IPS-20b (cell line): ENCODE measurements at regions not wholly inside any gene's neighbourhood (a gene's known extent, or its start where the extent isn't known, plus 50 kb on each side); places are given as distances from the start of the nearest gene placed in this dataset.
"Not testable (repeated sequence)": the region's sequence is repeated elsewhere in the genome, so short reads cannot be mapped to it uniquely, and the experiment has no call there.

Experiments used
- H3K27ac ChIP-seq: one replicate; pipeline ENCODE4 v1.5.1; 2013; ENCODE audit warnings: low read length
- H3K27me3 ChIP-seq: 2 replicates; pipeline ENCODE4 v1.6.1; 2013; ENCODE audit warnings: mild to moderate bottlenecking, low read length, inconsistent platforms; ENCODE audit not compliant: insufficient read depth
- H3K36me3 ChIP-seq: 2 replicates; pipeline ENCODE4 v1.6.1; 2013; ENCODE audit warnings: low read depth, mild to moderate bottlenecking, inconsistent platforms, low read length, moderate library complexity; ENCODE audit not compliant: insufficient read depth
- H3K4me1 ChIP-seq: 2 replicates; pipeline ENCODE4 v1.6.1; 2013; ENCODE audit warnings: mild to moderate bottlenecking, control low read depth, inconsistent platforms, low read length, moderate library complexity; ENCODE audit not compliant: insufficient read depth
- H3K4me3 ChIP-seq: 2 replicates; pipeline ENCODE4 v1.5.1; 2013; ENCODE audit warnings: mild to moderate bottlenecking, low read length, inconsistent platforms
- H3K9ac ChIP-seq: 2 replicates; pipeline ENCODE4 v1.6.1; 2013; ENCODE audit warnings: low read depth, mild to moderate bottlenecking, inconsistent platforms, low read length, moderate library complexity
- H3K9me3 ChIP-seq: 2 replicates; pipeline ENCODE4 v1.6.1; 2013; ENCODE audit warnings: mild to moderate bottlenecking, low read depth, low read length, inconsistent platforms; ENCODE audit not compliant: insufficient read depth

DNA sequence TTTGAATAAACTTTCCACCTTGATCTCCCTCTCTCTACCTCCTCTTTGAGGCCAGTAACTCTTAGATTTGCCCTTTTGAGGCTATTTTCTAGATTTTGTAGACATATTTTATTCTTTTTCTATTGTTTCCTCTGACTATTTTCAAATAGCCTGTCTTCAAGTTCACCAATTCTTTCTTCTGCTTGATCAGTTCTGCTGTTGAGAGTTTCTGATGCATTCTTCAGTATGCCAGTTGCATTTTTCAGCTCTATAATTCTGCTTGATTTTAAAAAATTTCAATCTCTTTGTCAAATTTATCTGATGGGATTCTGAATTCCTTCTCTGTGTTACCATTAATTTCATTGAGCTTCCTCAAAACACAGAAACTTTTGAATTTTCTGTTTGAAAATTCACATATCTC, 257.5 kb downstream of the HAPSTR1 start:
- no peaks in the 10 kb centered on the region for H3K4me1 ChIP-seq
- H3K9me3 ChIP-seq: no peaks in the 10 kb centered on the region
- no peaks in the 10 kb centered on the region for H3K36me3 ChIP-seq
- no peak overlapping the region for H3K9ac ChIP-seq
- no peak overlapping the region for H3K27ac ChIP-seq
- H3K4me3 ChIP-seq: no peak overlapping the region
- no peaks in the 10 kb centered on the region for H3K27me3 ChIP-seq

- H3K9me3 ChIP-seq, H3K4me1 ChIP-seq, H3K36me3 ChIP-seq, H3K27me3 ChIP-seq, H3K27ac ChIP-seq, H3K9ac ChIP-seq, H3K4me3 ChIP-seq: not testable (repeated sequence)
These were observed 258.0 kb downstream of the HAPSTR1 start for GRCh38 chr16:9349373-9349960.

- not testable (repeated sequence) for H3K27ac ChIP-seq, H3K9me3 ChIP-seq, H3K27me3 ChIP-seq, H3K4me1 ChIP-seq, H3K4me3 ChIP-seq, H3K9ac ChIP-seq, H3K36me3 ChIP-seq
These were observed 258.8 kb downstream of the HAPSTR1 start for GRCh38 chr16:9350119-9350799.

DNA sequence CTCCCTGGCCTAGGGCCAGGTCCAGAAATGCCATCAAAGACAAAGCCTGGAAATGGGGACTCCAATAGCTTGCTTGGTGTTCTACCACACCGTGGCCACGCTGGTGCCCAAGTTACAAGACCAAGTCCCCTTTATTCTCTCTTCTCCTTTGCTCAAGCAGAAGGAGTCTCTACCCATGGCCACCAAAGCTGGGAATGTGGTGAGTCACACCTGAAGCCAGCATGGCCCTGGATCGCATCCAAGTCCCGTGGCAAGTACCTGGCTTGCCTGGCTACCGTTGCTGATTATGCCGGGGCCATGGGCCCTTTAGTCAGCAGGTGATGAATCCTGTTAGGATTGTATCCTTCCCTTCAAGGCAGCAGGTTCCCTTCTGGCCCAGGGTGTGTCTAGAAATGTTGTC, 260.0 kb downstream of the HAPSTR1 start:
- Histone ChIP-seq H3K36me3 (no peaks in the 10 kb centered on the region), H3K27ac (no peak overlapping the region), H3K27me3 (no peaks in the 10 kb centered on the region), H3K4me1 (no peaks in the 10 kb centered on the region), H3K4me3 (no peak overlapping the region), H3K9ac (no peak overlapping the region), H3K9me3 (0 out of 2 replicates have a peak, but pooled peaks cover 7% of the 10 kb centered on the region)

DNA sequence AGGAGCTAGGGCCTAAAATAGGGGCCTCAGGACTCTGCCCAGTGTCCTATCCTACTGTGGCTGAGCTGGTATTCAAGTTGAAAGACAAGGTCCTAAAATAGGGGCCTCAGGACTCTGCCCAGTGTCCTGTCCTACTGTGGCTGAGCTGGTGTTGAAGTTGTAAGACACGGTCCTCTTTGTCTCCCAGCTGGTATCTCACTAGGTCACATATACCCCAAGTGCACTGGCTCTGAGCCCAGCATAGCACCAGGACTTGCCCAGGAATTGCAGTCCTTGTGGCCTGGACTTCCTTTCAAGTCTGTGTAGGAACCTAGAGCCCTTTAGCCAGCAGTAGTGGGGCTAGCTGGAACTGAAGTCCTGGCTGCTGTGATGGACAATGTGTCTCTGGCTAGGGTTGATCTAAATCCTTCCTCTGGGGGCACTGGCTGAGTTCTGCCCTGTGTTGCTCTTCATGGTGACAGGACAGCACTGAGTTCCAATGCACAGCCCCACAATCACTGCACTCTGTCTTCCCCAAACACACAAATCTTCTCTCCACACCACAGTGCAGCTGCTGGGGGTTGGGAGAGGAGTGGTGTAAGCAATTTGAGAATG, 260.5 kb downstream of the HAPSTR1 start:
- H3K27me3 ChIP-seq: no peaks in the 10 kb centered on the region
- no peak overlapping the region for H3K27ac ChIP-seq
- no peaks in the 10 kb centered on the region for H3K4me1 ChIP-seq
- H3K9me3 ChIP-seq: 0 out of 2 replicates have a peak, but pooled peaks cover 7% of the 10 kb centered on the region
- H3K4me3 ChIP-seq: no peak overlapping the region
- no peaks in the 10 kb centered on the region for H3K36me3 ChIP-seq
- H3K9ac ChIP-seq: no peak overlapping the region

- Histone ChIP-seq H3K4me3 (no peak overlapping the region), H3K9me3 (peaks cover 16% of the 10 kb centered on the region; the same call in 1 of the 2 replicates), H3K9ac (no peak overlapping the region), H3K27me3 (no peaks in the 10 kb centered on the region), H3K36me3 (no peaks in the 10 kb centered on the region), H3K27ac (no peak overlapping the region), H3K4me1 (no peaks in the 10 kb centered on the region)
These were observed 266.4 kb downstream of the HAPSTR1 start for GRCh38 chr16:9357829-9358228.

GRCh38 chr16:9360075-9360474, 268.6 kb downstream of the HAPSTR1 start:
- H3K36me3 ChIP-seq: no peaks in the 10 kb centered on the region
- no peaks in the 10 kb centered on the region for H3K27me3 ChIP-seq
- H3K27ac ChIP-seq: no peak overlapping the region
- no peak overlapping the region for H3K4me3 ChIP-seq
- H3K9me3 ChIP-seq: peaks cover 14% of the 10 kb centered on the region; the same call in 1 of the 2 replicates
- H3K4me1 ChIP-seq: no peaks in the 10 kb centered on the region
- no peak overlapping the region for H3K9ac ChIP-seq

- H3K27me3 ChIP-seq: no peaks in the 10 kb centered on the region
- H3K4me3 ChIP-seq: no peak overlapping the region
These were observed 270.6 kb downstream of the HAPSTR1 start for GRCh38 chr16:9362050-9362449.

DNA sequence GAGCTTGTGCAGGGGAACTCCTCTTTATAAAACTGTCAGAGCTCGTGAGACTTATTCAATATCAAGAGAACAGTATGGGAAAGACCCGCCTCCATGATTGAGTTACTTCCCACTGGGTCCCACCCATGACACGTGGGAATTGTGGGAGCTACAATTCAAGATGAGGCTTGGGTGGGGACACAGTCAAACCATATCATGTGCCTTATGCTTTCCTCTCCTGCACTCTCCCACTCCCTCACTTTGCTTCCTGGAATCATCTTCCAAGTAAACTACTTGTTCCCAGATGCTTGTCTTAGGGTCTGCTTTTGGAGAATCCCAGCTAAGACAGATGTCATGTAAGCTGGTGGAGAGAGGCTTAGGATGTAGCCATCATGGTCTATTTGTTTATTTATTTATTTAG, 271.2 kb downstream of the HAPSTR1 start:
- Histone ChIP-seq H3K9ac (no peak overlapping the region), H3K4me1 (no peaks in the 10 kb centered on the region), H3K27me3 (no peaks in the 10 kb centered on the region), H3K9me3 (peaks cover 2% of the 10 kb centered on the region; the same call in 1 of the 2 replicates), H3K36me3 (no peaks in the 10 kb centered on the region), H3K27ac (no peak overlapping the region), H3K4me3 (no peak overlapping the region)

More at GRCh38 chr16:9362050-9362449, 270.6 kb downstream of the HAPSTR1 start:
- H3K9me3 ChIP-seq: peaks cover 8% of the 10 kb centered on the region; the same call in 1 of the 2 replicates
- no peak overlapping the region for H3K9ac ChIP-seq
- no peaks in the 10 kb centered on the region for H3K4me1 ChIP-seq
- no peaks in the 10 kb centered on the region for H3K36me3 ChIP-seq
- no peak overlapping the region for H3K27ac ChIP-seq

- no peaks in the 10 kb centered on the region for H3K36me3 ChIP-seq
- H3K9me3 ChIP-seq: no peaks in the 10 kb centered on the region
- H3K4me3 ChIP-seq: no peak overlapping the region
- H3K27me3 ChIP-seq: no peaks in the 10 kb centered on the region
- H3K9ac ChIP-seq: no peak overlapping the region
- H3K4me1 ChIP-seq: no peaks in the 10 kb centered on the region
- no peak overlapping the region for H3K27ac ChIP-seq
These were observed 272.1 kb downstream of the HAPSTR1 start for GRCh38 chr16:9363520-9363919.

- no peaks in the 10 kb centered on the region for H3K27me3 ChIP-seq
- no peaks in the 10 kb centered on the region for H3K9me3 ChIP-seq
- no peaks in the 10 kb centered on the region for H3K4me1 ChIP-seq
- H3K36me3 ChIP-seq: no peaks in the 10 kb centered on the region
- no peak overlapping the region for H3K27ac ChIP-seq
- no peak overlapping the region for H3K9ac ChIP-seq
- H3K4me3 ChIP-seq: no peak overlapping the region
These were observed 273.4 kb downstream of the HAPSTR1 start for GRCh38 chr16:9364721-9365369.

DNA sequence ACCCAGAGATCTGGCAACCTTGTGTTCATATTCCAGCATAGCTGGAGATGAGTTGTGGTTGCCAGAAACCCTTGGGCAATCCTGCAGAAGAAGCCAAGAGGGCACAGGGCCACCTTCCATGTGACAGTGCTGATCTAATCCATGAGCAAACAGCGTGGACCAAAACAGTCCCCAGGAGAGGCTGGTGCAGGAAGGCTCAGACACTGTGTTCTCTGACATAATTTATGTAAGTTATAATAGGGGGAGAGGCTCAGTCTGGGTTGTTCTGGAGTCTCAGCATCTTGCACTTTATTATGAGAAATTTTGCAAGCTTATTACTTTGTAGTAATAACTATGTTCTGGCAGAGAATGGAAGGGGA, 273.9 kb downstream of the HAPSTR1 start:
- no peak overlapping the region for H3K4me3 ChIP-seq
- H3K4me1 ChIP-seq: no peaks in the 10 kb centered on the region
- no peak overlapping the region for H3K9ac ChIP-seq
- no peak overlapping the region for H3K27ac ChIP-seq
- H3K36me3 ChIP-seq: no peaks in the 10 kb centered on the region
- no peaks in the 10 kb centered on the region for H3K9me3 ChIP-seq
- no peaks in the 10 kb centered on the region for H3K27me3 ChIP-seq
